Jurkat, Clone E6-1 (cell line): ENCODE measurements at regions not wholly inside any gene's neighbourhood (a gene's known extent, or its start where the extent isn't known, plus 50 kb on each side); places are given as distances from the start of the nearest gene placed in this dataset.
A peak's percentile ranks its signal among the peaks of the same experiment; 100 is the strongest.

Experiments
- DNase-seq: peaks from one replicate; pipeline ENCODE4 v3.0.0-alpha.2; 2011; ENCODE audit warnings: low read depth, low spot score
- H3K4me3 ChIP-seq: 2 replicates; pipeline ENCODE4 v1.5.1; 2011; ENCODE audit warnings: mild to moderate bottlenecking, low read length, control low read depth, moderate library complexity

DNA sequence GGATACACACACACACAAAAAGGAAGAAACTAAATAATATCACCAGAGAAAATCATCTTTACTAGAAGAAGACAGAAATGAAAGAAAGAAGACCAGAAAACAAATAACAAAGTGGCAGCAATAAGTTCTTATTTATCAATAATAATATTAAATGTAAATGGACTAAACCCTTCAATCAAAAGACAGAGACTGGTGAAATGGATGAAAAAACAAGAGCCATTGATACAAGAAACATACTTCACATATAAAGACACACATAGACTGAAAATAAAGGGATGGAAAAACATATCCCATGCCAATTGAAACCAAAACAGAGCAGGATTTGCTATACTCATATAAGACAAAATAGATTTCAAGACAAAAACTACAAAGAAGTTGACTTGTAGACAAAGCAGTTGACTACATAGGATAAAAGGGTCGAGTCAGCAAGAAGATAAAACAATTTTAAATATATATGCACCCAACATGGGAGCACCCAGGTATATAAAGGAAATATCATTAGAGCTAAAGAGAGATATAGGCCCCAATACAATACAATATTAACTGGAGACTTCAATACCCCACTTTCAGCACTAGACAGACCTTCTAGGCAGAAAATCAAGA, 259.4 kb downstream of the EPM2A start:
- DNase-seq, result no peak
- no peak overlapping the region for H3K4me3 ChIP-seq

DNA sequence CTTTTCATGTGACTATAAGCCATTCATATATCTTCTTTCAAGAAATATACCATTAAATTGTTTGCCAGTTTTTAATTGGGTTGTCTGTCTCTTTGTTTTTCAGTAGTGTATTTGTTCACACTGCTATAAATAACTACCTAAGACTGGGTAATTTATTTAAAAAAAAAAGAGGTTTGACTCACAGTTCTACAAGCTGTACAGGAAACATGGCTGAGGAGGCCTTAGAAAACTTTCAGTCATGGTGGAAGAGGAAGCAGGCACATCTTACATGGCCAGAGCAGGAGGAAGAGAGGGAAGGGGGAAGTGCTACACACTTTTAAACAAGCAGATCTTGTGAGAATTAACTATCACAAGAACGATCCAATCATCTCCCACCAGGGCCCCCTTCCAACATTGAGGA, 255.3 kb downstream of the EPM2A start:
- no peak overlapping the region for H3K4me3 ChIP-seq
- no peak for DNase-seq

DNA sequence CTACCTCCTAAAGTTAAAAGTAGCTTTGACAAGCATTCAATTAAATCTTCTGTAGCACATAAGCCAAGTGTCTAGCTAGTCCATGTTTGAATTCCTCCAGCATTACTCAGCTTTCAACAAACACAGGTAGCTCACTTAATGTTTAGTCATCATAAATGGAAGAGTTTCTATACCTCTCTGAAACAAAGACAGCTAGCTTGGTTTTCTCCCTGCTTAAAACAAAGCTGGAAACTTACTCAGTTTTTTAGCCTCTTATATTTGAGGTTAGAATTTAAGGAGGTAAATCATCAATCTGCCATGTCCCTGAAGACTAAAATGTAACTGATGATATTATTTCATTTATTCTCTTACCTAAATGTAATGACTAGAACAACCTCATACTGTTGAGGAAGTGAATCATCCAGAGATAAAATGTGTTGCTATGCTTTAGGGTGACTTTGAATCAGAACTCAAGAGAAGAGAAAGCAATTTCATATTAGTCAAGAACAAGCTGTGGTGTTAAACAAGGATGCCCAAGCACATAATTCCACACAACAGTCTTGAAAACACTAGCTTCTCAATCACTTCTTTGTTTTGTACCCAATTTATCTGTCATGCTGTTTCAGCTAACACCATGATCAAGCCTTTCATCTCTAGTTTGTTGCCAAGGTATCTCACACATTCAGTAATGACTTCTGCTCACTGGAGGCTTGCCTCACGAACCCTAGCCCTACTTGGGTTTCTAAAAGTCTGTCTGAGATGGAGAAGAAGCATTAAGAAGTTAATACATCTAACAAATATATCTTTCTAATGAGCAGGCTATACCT, 251.9 kb downstream of the EPM2A start:
- H3K4me3 ChIP-seq, result no peak overlapping the region
- DNase-seq, result no peak

DNA sequence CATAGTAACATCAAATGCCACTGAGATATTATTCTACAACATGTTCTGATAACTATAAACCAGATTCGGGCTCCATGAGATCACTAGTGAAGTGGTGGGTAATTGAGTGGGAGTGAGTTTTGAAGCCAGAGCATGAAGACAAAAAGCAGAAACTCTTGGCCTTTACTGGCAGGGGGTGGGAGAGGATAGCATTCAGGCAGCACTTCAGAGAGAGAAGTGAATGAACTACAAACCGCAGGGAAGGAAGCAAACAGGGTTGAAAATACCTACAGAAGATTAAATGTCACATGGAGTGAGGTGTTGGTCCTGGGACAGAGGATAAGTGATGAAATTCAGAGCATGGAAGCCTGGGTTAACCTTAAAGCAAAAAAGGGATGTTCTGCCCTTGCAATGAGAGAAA, 250.0 kb downstream of the EPM2A start:
- no peak overlapping the region for H3K4me3 ChIP-seq
- DNase-seq, result no peak

DNA sequence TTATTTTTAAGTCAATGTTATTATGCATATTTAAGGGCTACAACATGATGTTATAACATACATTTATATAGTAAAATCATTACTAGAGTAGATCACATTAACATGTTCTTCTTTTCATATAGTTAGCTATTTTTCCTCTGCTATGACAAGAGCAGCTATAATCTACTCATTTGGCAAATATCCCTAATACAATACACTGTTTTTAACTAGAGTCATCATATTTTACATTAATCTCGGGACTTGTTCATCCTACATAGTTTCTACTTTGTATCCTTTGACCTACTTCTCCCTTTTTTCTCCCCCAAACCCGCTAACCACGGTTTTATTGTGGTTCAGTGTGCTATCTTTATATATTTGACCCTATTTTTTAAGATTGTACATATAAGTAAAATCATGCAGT, 249.0 kb downstream of the EPM2A start:
- no peak for DNase-seq
- no peak overlapping the region for H3K4me3 ChIP-seq

DNA sequence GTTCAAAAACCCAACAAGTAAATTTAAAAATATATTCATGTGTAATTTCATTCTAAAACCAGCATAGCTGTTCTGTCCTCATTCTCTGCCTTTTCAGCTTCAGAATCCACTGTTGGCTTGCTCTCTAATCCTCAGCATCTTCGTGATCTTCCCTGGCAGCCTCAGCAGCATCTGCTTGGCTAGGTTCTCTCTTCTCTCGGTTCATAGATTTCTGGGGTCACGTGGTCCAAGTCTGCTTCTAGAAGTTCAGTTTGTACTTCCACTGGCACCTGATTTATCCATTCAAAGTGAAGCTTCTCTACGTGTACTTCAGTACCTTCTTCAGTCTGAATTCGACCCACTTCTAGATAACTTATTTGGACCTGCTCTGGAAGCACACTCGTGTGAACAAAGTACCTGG, 245.7 kb downstream of the EPM2A start:
- no peak overlapping the region for H3K4me3 ChIP-seq
- no peak for DNase-seq

DNA sequence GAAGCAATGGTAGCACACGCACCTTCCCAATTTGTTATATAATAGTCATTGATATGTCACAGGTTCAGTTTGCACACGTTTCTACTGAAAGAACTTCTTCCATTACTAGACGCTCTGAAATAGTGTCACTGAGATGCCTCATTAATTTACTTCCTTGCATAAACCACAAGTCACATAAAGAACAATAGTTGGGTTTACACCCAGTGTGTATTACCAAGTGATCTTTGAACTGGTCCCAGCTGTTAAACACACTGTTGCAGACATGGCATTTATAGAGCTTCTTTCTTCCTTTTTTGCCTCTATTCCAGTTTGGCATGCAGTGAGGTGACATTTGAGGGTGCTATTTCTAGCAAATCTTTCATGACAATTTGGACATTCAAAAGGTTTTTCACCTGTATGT, 245.3 kb downstream of the EPM2A start:
- H3K4me3 ChIP-seq, result no peak overlapping the region
- DNase-seq, result peak; percentile 10

DNA sequence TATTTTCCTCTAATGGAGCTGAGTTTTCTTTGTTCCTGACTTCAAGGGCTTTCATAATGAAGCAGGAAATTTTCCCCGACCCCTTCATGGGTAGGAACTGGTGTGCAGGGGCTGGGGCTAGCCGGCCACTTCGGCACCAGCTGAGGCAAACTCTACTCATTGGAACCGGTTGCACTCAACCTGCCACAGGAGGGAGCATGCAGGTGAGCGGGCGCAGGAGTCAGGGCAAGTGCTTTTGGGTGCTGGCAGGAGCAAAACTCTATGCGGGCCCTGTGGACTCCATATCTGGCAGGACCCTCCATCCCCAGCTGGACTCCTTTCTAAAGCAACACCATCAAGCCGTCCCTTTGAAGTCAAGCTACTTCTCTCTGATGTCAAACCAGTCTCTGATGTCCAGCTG, 244.2 kb downstream of the EPM2A start:
- H3K4me3 ChIP-seq, result no peak overlapping the region
- DNase-seq, result peak; percentile 59

DNA sequence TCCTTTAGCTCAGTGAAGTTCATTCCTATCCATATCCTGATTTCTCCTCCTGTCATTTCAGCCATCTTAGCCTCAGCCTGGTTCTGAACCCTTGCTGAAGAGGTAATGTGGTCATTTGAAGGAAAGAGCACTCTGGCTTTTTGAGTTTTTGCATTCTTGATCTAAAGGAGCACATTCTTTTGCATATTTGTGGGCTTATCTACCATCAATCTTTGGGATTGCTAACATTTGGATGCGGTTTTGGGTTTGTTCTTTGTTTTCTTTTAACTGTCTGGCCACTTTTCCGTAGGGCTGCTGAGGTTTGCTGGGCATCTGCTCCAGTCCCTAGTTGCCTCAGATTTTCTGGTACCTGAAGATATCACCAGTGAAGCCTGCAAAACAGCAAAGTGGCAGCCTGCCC, 238.3 kb downstream of the EPM2A start:
- H3K4me3 ChIP-seq, result no peak overlapping the region

DNA sequence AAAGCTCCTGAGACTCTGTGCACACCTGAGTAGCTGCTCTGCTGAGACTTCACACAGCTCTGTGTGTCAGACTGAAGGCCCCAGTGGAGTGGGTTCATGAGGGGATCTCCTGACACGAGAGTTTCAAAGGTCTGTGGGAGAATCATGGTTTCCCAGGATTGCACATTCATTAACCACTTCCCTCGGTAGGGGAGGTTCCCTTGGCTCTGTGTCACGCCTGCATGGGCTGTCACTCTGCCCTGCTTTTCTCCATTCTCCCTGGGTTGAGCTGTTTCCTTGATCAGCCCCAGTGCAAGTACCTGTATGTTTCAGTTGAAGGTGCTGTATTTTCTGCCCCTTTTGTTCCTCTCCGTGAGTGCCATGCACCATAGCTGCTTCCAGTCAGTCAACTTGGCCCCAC, 236.9 kb downstream of the EPM2A start:
- no peak for DNase-seq
- no peak overlapping the region for H3K4me3 ChIP-seq

More for the DNA sequence above, 238.3 kb downstream of the EPM2A start:
- no peak for DNase-seq

DNA sequence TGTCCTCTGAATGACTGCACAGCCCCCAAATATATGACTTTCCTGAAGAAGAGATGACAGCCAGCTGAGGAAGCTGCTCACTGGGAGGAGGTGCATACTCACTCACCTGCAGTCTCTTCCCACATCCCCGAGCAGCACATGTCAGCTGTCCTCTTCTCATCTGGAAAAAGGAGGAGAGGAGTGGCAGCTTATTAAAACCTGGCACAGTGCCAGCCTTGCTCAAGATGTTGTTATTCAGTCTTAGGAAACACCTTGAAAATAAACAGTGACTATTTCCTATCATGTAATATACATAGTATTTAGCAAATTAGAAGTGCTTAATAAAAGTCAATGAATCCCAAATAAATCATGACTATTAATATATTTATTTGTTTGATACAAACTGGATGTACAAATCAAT, 232.9 kb downstream of the EPM2A start:
- no peak overlapping the region for H3K4me3 ChIP-seq
- DNase-seq, result no peak

DNA sequence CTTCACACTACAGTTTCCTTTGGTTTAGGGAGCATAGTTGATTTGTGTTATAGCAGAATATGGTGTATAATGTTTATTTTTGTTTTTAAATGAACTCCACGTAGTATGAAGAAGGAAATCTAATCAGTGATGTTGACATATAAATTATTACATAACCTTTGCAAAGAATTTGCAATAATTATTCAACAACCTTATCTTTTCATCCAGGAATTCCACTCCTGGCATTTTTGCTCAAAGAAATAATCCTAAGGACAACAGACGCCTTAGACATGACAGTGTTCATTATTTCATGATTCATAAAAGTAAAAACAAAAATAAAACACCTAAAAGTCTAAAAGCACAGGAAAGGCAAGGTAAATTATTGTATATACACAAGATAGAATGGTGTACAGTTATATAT, 229.2 kb downstream of the EPM2A start:
- H3K4me3 ChIP-seq, result no peak overlapping the region
- no peak for DNase-seq

DNA sequence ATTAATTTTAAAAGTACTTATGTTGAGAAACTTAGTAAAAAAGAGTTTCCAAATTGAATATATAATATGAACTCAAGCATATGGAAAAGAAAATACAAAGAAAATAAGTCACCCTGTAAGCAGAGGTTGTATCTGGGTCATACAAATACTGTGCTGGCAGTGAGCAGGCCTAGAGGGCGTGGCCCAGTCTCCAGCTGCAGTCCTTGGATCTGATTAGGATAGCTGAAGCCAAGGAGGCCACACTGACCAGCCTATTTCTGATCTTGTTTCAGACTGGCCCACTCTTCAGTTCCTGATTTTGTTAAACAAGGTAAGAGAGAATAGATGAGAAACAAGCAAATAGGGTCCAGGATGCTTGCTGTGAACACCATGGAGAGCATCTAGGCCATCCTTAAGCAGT, 228.8 kb downstream of the EPM2A start:
- DNase-seq, result no peak
- no peak overlapping the region for H3K4me3 ChIP-seq

DNA sequence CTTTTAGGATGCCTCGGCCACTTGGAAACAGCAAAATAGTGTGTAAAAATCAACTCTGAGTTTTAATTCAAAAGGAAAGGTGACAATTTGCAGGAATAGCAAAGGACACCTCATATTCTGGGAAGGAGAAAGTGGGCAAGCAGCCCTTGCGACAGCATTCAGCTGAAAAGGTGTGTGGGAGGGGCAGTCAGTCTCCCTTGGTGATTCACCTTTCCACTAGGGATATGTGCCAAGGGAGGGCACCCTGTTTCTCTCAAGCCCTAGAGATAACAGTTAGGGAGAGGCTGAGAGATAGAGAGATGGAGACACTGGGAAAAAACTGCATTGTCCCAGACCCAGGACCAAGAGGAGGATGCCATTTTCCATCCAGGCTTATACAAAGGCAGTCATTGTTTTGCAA, 228.1 kb downstream of the EPM2A start:
- no peak for DNase-seq
- no peak overlapping the region for H3K4me3 ChIP-seq

DNA sequence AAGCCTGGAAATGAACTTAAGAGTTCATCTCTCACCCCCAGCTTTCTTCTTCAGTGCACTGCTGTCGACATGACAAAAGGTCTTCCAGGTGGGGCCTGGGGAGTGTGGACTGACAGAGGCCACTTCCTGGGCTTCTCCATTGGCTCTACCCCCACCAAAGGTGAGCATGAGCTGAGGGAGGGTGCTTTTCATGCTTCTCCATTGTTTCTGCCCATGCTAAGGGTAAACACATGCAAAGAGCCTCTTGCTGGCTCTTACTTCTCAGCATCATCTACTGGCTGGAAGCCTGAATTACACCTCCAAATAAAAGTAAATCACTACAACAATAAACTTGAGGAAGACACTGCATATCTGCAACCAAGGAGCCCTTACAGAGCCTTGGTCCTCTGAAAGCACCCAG, 227.2 kb downstream of the EPM2A start:
- no peak overlapping the region for H3K4me3 ChIP-seq
- DNase-seq, result no peak

DNA sequence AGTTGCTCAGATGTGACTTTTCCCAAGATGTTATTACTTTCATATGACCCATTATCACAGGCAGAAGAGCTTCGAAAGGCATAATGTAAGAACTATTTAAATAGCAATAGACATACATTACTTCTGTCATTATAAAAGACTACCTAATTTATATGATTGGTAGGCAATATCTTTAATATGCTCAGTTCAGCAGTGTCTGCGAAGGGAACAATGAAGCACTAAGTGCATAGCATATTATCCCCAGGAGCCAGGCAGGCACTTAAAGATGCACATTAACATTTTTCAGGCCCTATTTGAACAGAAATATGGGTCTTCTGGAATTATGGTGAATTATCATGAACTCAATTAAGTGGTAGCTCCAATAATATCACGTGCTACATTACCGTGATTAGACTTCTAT, 217.8 kb downstream of the EPM2A start:
- no peak for DNase-seq

DNA sequence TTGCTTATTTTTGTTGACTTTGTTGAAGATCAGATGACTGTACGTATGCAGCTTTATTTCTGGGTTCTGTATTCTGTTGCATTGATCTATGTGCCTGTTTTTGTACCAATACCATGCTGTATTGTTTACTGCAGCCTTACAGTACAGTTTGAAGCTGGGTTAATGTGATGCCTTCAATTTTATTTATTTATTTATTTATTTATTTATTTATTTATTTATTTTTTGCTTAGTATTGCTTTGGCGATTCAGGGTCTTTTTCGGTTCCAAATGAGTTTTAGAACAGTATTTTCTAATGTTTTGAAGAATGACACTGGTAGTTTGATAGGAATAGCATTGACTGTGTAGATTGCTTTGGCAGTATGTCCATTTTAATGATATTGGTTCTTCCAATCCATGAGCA, 210.3 kb downstream of the EPM2A start:
- no peak overlapping the region for H3K4me3 ChIP-seq
- DNase-seq, result no peak

More for the DNA sequence above, 217.8 kb downstream of the EPM2A start:
- no peak overlapping the region for H3K4me3 ChIP-seq

DNA sequence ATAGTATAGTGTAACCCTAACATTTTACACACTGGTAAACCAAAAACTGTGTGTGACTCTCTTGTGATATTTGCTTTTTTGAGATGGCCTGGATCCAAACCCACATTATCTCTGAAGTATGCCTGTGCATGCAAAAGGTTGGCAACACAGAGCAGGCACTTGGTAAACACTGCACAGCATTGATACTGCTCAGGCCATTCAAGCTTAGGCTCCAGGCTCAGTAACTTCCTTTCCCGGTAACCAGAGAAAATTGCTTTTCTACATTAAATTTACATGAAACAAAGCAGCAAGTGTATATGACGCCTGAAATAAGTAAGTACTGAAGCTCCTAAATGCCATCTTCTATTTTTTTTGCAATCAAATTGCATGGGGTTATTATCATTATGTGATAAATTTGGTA, 205.7 kb downstream of the EPM2A start:
- no peak for DNase-seq

DNA sequence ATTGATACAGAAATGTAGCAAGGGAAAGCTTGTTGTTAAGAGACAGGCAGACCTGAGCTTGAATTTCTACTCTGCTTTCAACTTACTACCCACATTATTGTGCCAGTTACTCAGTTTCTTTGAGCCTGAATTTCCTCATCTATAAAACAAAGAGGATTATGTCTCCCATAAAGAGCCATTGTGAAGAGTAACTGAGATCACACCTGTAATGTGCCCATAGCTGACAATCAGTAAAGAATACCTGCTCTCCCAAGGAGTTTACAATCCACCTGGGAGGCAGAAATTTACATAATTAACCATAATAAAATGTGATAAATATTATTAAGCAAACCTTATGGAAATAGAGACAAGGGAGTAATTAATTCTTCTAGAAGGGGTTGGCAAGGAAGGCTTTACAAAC, 204.9 kb downstream of the EPM2A start:
- no peak overlapping the region for H3K4me3 ChIP-seq
- DNase-seq, result no peak

More for the DNA sequence above, 205.7 kb downstream of the EPM2A start:
- no peak overlapping the region for H3K4me3 ChIP-seq

DNA sequence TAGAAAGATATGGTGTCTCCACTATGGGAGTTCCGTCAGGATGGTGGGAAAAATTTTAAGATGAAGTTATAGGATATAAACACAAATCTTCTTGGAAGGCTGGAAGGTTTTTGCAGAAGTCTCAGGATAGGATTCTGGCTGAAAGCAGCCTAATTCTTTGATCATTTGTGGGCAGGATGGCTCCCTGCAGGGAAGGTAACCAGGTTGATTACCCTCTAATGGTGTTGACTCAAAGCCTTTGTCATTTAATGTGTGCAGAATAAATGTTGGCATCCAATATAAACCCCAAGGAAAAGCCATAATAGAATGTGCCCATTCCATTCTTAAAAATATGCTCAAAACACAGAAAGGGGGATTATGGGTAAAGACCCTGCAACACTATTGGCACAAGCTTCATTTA, 204.3 kb downstream of the EPM2A start:
- no peak overlapping the region for H3K4me3 ChIP-seq
- no peak for DNase-seq

DNA sequence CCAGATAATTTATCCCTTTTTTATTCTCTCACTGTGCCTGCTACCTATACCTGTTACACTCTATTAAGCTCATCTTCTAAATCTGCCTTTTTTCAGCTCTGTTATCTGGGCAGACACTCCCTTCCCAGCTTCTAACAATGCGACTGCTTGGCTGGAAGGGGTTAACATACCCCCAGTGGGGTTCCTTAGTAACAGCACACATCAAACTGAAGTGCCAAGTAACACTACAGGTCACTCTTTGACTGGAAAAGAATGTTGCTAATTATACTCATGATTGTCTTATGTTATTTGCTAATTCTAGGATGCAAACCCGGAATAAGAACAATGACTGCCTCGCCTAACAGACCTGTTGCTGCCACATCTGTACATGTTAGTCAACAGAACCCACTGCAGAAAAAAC, 203.5 kb downstream of the EPM2A start:
- DNase-seq, result no peak
- no peak overlapping the region for H3K4me3 ChIP-seq
